ENCODE measurements at regions not wholly inside any gene's neighbourhood (a gene's known extent, or its start where the extent isn't known, plus 50 kb on each side); places are given as distances from the start of the nearest gene placed in this dataset.

DNA sequence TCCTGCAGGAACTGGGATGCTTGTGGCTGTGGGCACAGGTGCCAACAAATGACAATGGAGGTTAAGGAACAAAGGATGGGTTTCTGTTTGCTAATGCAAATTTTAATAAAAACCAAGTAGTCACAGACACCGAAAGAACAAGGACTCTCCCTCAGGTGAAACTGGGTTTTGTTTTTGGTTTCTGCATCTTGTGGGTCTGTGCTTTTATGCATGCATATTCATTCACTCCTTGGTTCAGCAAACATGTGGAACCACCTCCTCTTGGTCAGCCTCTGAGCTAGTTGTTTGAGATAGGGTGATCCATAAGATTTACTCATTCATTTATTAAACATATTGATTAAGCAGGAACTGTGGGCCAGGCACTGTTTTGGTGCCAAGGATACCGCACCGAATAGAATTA, 381.9 kb downstream of the CDK5RAP2 start:
- TF ChIP-seq, protein P1, sequence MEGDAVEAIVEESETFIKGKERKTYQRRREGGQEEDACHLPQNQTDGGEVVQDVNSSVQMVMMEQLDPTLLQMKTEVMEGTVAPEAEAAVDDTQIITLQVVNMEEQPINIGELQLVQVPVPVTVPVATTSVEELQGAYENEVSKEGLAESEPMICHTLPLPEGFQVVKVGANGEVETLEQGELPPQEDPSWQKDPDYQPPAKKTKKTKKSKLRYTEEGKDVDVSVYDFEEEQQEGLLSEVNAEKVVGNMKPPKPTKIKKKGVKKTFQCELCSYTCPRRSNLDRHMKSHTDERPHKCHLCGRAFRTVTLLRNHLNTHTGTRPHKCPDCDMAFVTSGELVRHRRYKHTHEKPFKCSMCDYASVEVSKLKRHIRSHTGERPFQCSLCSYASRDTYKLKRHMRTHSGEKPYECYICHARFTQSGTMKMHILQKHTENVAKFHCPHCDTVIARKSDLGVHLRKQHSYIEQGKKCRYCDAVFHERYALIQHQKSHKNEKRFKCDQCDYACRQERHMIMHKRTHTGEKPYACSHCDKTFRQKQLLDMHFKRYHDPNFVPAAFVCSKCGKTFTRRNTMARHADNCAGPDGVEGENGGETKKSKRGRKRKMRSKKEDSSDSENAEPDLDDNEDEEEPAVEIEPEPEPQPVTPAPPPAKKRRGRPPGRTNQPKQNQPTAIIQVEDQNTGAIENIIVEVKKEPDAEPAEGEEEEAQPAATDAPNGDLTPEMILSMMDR (IDR thresholded peaks at IDR 0.05; ENCODE audit: extremely low read depth in 1 of 2, insufficient read depth in 1 of 2, low read depth in 1 of 2, low read length in 2 of 2), result no peak
- TF ChIP-seq, protein P2, sequence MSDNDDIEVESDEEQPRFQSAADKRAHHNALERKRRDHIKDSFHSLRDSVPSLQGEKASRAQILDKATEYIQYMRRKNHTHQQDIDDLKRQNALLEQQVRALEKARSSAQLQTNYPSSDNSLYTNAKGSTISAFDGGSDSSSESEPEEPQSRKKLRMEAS (IDR thresholded peaks at IDR 0.05; ENCODE audit: insufficient read depth, insufficient read length), result no peak
- no peak for TF ChIP-seq EZH2 (IDR thresholded peaks at IDR 0.05; ENCODE audit: borderline replicate concordance, low read depth, low read length, severe bottlenecking)
- TF ChIP-seq POLR2A (IDR thresholded peaks at IDR 0.05; ENCODE audit: low read depth, low read length), result no peak

Data from endothelial cell of umbilical vein (primary cell).